ENCODE measurements at regions not wholly inside any gene's neighbourhood (a gene's known extent, or its start where the extent isn't known, plus 50 kb on each side); places are given as distances from the start of the nearest gene placed in this dataset.

DNA sequence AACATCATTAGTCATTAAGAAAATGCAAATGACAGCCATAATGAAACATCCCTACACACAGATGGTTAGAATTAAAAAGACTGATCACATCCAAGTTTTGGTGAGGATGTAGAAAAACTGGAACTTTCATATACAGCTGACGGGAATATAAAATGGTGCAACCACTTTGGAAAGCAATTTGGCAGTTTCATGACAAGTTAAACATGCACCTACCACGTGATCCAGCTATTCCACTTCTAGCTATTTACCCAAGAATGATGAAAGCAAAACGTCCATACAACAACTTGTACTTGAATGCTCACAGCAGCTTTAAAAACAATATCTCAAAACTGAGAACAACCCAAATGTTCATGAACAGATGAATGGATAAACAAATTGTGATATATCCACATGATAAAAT, 77.9 kb upstream of the AVPR1A start:
- no peak for DNase-seq (ENCODE audit: low spot score)

GRCh38 chr12:63226792-63227463, 75.9 kb upstream of the AVPR1A start:
- DNase-seq (ENCODE audit: low spot score): no peak

DNA sequence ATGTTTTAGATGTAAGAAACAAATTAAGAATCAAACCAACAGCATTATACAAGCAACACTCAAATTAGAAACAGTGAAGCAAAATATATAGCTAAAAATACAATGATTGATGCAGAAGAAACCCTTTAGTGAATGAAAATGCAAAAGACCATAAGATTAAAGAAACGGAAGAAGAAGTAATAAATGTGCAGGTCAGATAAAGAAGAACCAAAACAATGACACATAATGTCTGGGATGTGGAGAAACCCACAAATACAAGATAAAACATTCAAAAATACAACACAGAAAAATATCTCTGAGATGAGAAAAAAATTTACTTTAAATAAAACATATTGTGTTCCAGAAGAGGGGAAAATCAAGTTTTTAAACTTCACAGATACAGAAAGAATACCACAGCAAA, 73.4 kb upstream of the AVPR1A start:
- DNase-seq (ENCODE audit: low spot score): no peak

GRCh38 chr12:63223128-63223527, 72.1 kb upstream of the AVPR1A start:
- no peak for DNase-seq (ENCODE audit: low spot score)

DNA sequence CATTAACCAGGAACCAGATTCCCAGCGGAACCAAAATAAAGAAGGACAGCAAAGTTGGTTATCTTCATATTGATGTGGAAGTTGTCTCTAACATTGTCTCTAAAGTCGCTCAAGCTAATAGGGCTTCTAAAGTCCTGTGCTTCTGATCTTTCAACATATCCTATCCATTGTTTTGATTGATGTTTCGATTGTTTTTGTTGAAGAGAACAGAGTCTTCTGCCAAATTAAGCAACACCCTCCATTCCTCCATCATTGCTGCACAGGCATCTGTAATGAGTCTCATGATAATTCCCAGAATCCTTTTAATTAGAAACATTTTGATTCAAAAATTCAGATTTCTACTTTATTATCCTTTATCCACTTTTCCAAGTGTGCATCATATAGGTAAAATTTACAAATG, 71.6 kb upstream of the AVPR1A start:
- no peak for DNase-seq (ENCODE audit: low spot score)

DNA sequence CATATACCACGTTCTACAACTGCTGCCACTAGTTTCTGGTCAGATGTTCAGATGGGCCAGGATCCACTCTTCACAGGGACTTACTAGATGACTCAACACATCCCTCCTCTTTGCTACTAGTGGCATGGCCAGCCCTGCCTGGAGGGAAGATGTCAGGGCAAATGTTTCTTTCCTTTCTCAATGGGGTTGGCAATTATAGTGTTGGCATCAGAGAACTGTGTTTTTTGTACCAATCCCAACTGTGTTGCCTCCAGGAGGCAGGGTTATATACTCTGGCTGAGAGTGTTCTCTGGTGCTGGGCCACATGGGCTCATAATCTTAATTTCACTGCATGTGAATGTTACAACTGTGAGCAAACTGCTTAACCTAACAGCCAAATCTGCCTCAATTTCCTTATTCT, 69.9 kb upstream of the AVPR1A start:
- DNase-seq (ENCODE audit: low spot score): no peak

DNA sequence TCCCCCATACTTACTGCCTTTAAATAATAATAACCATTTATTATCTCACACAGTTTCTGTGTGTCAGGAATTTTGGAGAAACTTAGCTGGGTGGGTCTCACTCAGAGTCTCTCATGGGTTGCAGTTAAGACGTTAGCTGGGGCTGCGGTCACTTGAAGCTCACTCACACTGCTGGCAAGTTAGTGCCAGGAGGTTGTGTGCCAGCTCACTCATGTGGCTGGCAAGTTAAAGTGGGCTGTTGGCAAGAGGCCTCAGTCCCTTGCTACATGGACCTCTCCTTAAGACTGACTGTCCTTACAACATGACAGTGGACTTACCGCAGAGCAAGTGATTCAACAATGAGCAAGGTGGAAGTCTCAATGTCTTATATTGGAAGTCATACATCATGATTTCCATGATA, 61.3 kb upstream of the AVPR1A start:
- no peak for DNase-seq (ENCODE audit: low spot score)

DNA sequence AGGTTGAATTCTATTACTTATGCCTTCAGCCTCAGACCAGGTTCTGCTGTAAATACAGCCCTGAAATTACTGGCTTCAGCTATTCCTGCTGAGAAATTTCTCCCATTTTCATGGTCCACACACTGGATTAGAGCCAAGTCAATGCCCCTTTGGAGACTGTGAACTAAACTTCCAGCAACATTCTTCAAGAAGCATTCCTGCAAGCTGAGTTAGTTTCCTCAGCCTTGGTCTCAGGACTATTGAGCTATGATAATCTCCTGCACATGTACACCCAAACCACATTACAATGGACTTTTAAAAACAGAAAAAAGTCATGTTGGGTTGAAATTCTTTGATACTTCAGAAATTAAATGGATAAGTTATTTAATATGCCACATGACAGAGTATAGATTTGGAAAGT, 58.0 kb upstream of the AVPR1A start:
- DNase-seq (ENCODE audit: low spot score): no peak

- DNase-seq (ENCODE audit: low spot score): peak; percentile 59
Measured at GRCh38 chr12:63206909-63207308, 55.9 kb upstream of the AVPR1A start.

GRCh38 chr12:63206494-63206893, 55.5 kb upstream of the AVPR1A start:
- DNase-seq (ENCODE audit: low spot score): no peak

Measured in COLO829 (cell line).